GM12878 (cell line): ENCODE measurements at regions not wholly inside any gene's neighbourhood (a gene's known extent, or its start where the extent isn't known, plus 50 kb on each side); places are given as distances from the start of the nearest gene placed in this dataset.

ENCODE experiments used
- ATAC-seq: fragments of 200-7000 bp; cut with Tn5 transposase; 3 replicates; pipeline ENCODE4 v1.9.1; 2020; ENCODE audit warnings: mild to moderate bottlenecking, moderate library complexity
- BruUV-seq: library from RNA; stranded (reverse); fragments of 400-500 nt; replicated peaks from 2 replicates; lab custom pipeline; 2021; lab: Mats Ljungman, UMichigan
- CTCF ChIA-PET: fragments of 300-600 bp; sonication (Branson Sonifier 250); formaldehyde crosslinking; extraction: SDS; loops from one replicate; lab custom pipeline; 2021; ENCODE audit warnings: inconsistent platforms; lab: Yijun Ruan, JAX
- POLR2A ChIA-PET: fragments of 350-600 bp; formaldehyde crosslinking; extraction: SDS; loops from one replicate; lab custom pipeline; 2021; ENCODE audit warnings: inconsistent platforms; lab: Charles Lee
- RAD21 ChIA-PET: fragments of 300-600 bp; sonication (Branson Sonifier 250); formaldehyde crosslinking; loops from one replicate; lab custom pipeline; 2023; ENCODE audit warnings: antibody characterized with exemption; ENCODE audit not compliant: unreplicated experiment; lab: Charles Lee
- SMC1A ChIA-PET: fragments of 300-600 bp; sonication (Branson Sonifier 250); formaldehyde crosslinking; loops from one replicate; lab custom pipeline; 2023; ENCODE audit not compliant: unreplicated experiment, uncharacterized antibody; lab: Charles Lee
- DNase-seq: peaks from one replicate; pipeline ENCODE4 v3.0.0-alpha.2; 2011; ENCODE audit warnings: low read depth, low spot score
- FAIRE-seq: peaks from 3 replicates; lab custom pipeline; 2011; peaks lifted over from hg19 to GRCh38; lab: Jason Lieb, UNC
- H2AFZ ChIP-seq: 2 replicates; pipeline ENCODE4 v1.6.0; 2011; ENCODE audit warnings: low read depth, low read length, control low read depth; ENCODE audit not compliant: control insufficient read depth
- H3K27ac ChIP-seq: 2 replicates; pipeline ENCODE4 v1.5.1; 2011; ENCODE audit warnings: control low read depth; ENCODE audit not compliant: control insufficient read depth, insufficient read depth
- H3K27me3 ChIP-seq, 2 experiments: replicated peaks in 1 of 2; 2 replicates each; pipeline versions ENCODE4 v1.6.0 to v1.6.1; 2011; ENCODE audit warnings: low read length in 1 of 2; ENCODE audit not compliant: control insufficient read depth in 2 of 2, insufficient read depth in 2 of 2
- H3K36me3 ChIP-seq, 2 experiments: 2 replicates each; pipeline ENCODE4 v1.5.1; 2011; ENCODE audit warnings: low read length in 1 of 2; ENCODE audit not compliant: control insufficient read depth in 2 of 2, insufficient read depth in 2 of 2
- H3K4me1 ChIP-seq: 2 replicates; pipeline ENCODE4 v1.6.1; 2011; ENCODE audit warnings: mild to moderate bottlenecking, low read length, moderate library complexity, mixed read lengths; ENCODE audit not compliant: control insufficient read depth, insufficient read depth
- H3K4me2 ChIP-seq: 2 replicates; pipeline ENCODE4 v1.6.0; 2011; ENCODE audit warnings: control low read depth; ENCODE audit not compliant: control insufficient read depth, insufficient read depth
- H3K4me3 ChIP-seq: fragments of 200-600 bp; sonication (generic); 2 replicates; pipeline ENCODE4 v1.5.1; 2016
- H3K79me2 ChIP-seq: 2 replicates; pipeline ENCODE4 v1.6.0; 2011; ENCODE audit warnings: low read length; ENCODE audit not compliant: control insufficient read depth, insufficient read depth
- H3K9ac ChIP-seq: 2 replicates; pipeline ENCODE4 v1.8.0; 2011; ENCODE audit warnings: low read length, control low read depth, mixed read lengths; ENCODE audit not compliant: control insufficient read depth, insufficient read depth
- H3K9me3 ChIP-seq: replicated peaks from 3 replicates; pipeline ENCODE4 v1.5.1; 2011; ENCODE audit warnings: mild to moderate bottlenecking, low read length; ENCODE audit not compliant: control insufficient read depth, insufficient read depth
- H4K20me1 ChIP-seq: 2 replicates; pipeline ENCODE4 v1.6.0; 2011; ENCODE audit not compliant: control insufficient read depth, insufficient read depth
- CHD2 ChIP-seq: IDR thresholded peaks from 2 replicates; pipeline ENCODE4 v1.6.1; 2011; ENCODE audit warnings: low read depth, low read length, improper control_type of control experiment, borderline replicate concordance
- CTCF ChIP-seq, 3 experiments: IDR thresholded peaks in 2 of 3; conservative IDR thresholded peaks in 1 of 3; 2 replicates each; pipeline ENCODE4 v1.5.1; 2011; ENCODE audit warnings: low read depth in 3 of 3, low read length in 3 of 3, mild to moderate bottlenecking in 3 of 3, control low read depth in 2 of 3, moderate library complexity in 2 of 3, inconsistent platforms in 1 of 3, mixed read lengths in 1 of 3; ENCODE audit not compliant: control insufficient read depth in 2 of 3, insufficient read depth in 1 of 3; ENCODE audit errors: extremely low read depth in 1 of 3
- CUX1 ChIP-seq: IDR thresholded peaks from 2 replicates; pipeline ENCODE4 v1.6.1; 2012; ENCODE audit warnings: improper control_type of control experiment, low read depth, low read length; ENCODE audit not compliant: insufficient replicate concordance
- MEF2A ChIP-seq: IDR thresholded peaks from 2 replicates; pipeline ENCODE4 v1.6.1; 2011; ENCODE audit warnings: low read depth, mild to moderate bottlenecking, low read length, moderate library complexity; ENCODE audit not compliant: insufficient read depth
- PBX3 ChIP-seq: IDR thresholded peaks from 2 replicates; pipeline ENCODE4 v1.6.1; 2011; ENCODE audit warnings: mild to moderate bottlenecking, low read depth, low read length, moderate library complexity; ENCODE audit not compliant: insufficient replicate concordance
- RAD21 ChIP-seq: IDR thresholded peaks from 2 replicates; pipeline ENCODE4 v1.6.1; 2011; ENCODE audit warnings: mild to moderate bottlenecking, low read depth, low read length, moderate library complexity; ENCODE audit not compliant: insufficient read depth
- RBBP5 ChIP-seq: fragments of 200-600 bp; sonication (generic); conservative IDR thresholded peaks from 2 replicates; pipeline ENCODE4 v1.6.1; 2016
- SMARCA5 ChIP-seq: fragments of 450-650 bp; IDR thresholded peaks from 2 replicates; pipeline ENCODE4 v1.6.1; 2017; ENCODE audit warnings: mild to moderate bottlenecking
- SPI1 ChIP-seq: IDR thresholded peaks from 2 replicates; pipeline ENCODE4 v1.6.1; 2011; ENCODE audit warnings: low read depth, mild to moderate bottlenecking, low read length, moderate library complexity, borderline replicate concordance; ENCODE audit not compliant: insufficient read depth
- TCF3 ChIP-seq: IDR thresholded peaks from 2 replicates; pipeline ENCODE4 v1.6.1; 2012; ENCODE audit warnings: low read depth, mild to moderate bottlenecking, low read length, borderline replicate concordance; ENCODE audit not compliant: insufficient read depth
- WGBS: methylation state at CpG from one replicate; pipeline ENCODE4 v1.1.6; 2016; ENCODE audit warnings: low lambda C conversion rate; ENCODE audit not compliant: insufficient replicate concordance, insufficient coverage; ENCODE audit errors: missing lambda C conversion rate; 5-methylcytosine and 5-hydroxymethylcytosine counted together
- in situ Hi-C: fragments of 300-500 bp; cut with MboI; formaldehyde crosslinking; loops from 9 replicates; pipeline ENCODE4 v1.14.3; 2018; ENCODE audit warnings: mixed read lengths
- intact Hi-C: fragments of 100-400 bp; cut with micrococcal nuclease; formaldehyde crosslinking; loops from one replicate; pipeline ENCODE4 v1.14.2; 2022; ENCODE audit not compliant: unreplicated experiment

- no peak overlapping the region for H3K4me2 ChIP-seq
- no peak overlapping the region for H2AFZ ChIP-seq
- ATAC-seq (no peak), FAIRE-seq (no peak), DNase-seq (no peak)
- no peaks in the 10 kb centered on the region for H3K36me3 ChIP-seq
- H3K27ac ChIP-seq, result no peak overlapping the region
- no peaks in the 10 kb centered on the region for H3K79me2 ChIP-seq
- ChIA-PET POLR2A (no interaction called here), CTCF (no interaction called here), RAD21 (no interaction called here), SMC1A (no interaction called here)
- H3K9me3 ChIP-seq, result no peaks in the 10 kb centered on the region
- no TSS peak for BruUV-seq
- H3K4me3 ChIP-seq, result no peak overlapping the region
- H3K4me1 ChIP-seq, result no peaks in the 10 kb centered on the region
- in situ Hi-C loops, result no loop called here
- intact Hi-C loops, result no loop called here
- H3K9ac ChIP-seq, result no peak overlapping the region
- H3K27me3 ChIP-seq, result no peaks in the 10 kb centered on the region
- TF ChIP-seq TCF3 (no peak), PBX3 (no peak)
- H4K20me1 ChIP-seq, result no peaks in the 10 kb centered on the region
These were observed 550.1 kb downstream of the LTN1 start for GRCh38 chr21:28442624-28443023.

GRCh38 chr21:28442085-28442484 lies 550.6 kb downstream of the LTN1 start:
- H3K27ac ChIP-seq, result no peak overlapping the region
- TF ChIP-seq RBBP5, result no peak
- no peak for TF ChIP-seq CHD2
- TF ChIP-seq SPI1, result no peak
- TF ChIP-seq RAD21, result no peak
- TF ChIP-seq CTCF (IDR thresholded peaks at IDR 0.05 in 2 of 3, conservative IDR thresholded peaks at IDR 0.05 in 1 of 3; ENCODE audit: control insufficient read depth in 2 of 3, extremely low read depth in 1 of 3, insufficient read depth in 1 of 3, low read depth in 3 of 3, low read length in 3 of 3), result no peak
- TF ChIP-seq CUX1, result no peak
- TF ChIP-seq MEF2A, result no peak
- TF ChIP-seq SMARCA5, result no peak

More at GRCh38 chr21:28442085-28442484, 550.6 kb downstream of the LTN1 start:
- no peak for DNase-seq
- Histone ChIP-seq H3K9ac (no peak overlapping the region), H2AFZ (no peak overlapping the region), H3K79me2 (no peaks in the 10 kb centered on the region), H3K4me2 (no peak overlapping the region), H3K9me3 (no peaks in the 10 kb centered on the region), H4K20me1 (no peaks in the 10 kb centered on the region), H3K27me3 (no peaks in the 10 kb centered on the region), H3K36me3 (no peaks in the 10 kb centered on the region), H3K4me3 (no peak overlapping the region), H3K4me1 (no peaks in the 10 kb centered on the region)
- ATAC-seq, result no peak
- ChIA-PET CTCF (no interaction called here), RAD21 (no interaction called here), POLR2A (no interaction called here), SMC1A (no interaction called here)
- whole genome bisulfite sequencing, result 15% methylated on average over 4 of the region's 4 CpGs
- in situ Hi-C loops, result no loop called here
- FAIRE-seq, result no peak
- BruUV-seq, result no TSS peak
- intact Hi-C loops, result no loop called here
